Activated CD4-positive, alpha-beta memory T cell treated with anti-CD3 and anti-CD28 coated beads for 36 hours (primary cell): ENCODE measurements at regions not wholly inside any gene's neighbourhood (a gene's known extent, or its start where the extent isn't known, plus 50 kb on each side); places are given as distances from the start of the nearest gene placed in this dataset.

Experiments used
- CTCF ChIA-PET: fragments of 350-600 bp; sonication (Branson Sonifier 250); formaldehyde crosslinking; loops from one replicate; lab custom pipeline; 2021; ENCODE audit warnings: antibody characterized with exemption, inconsistent platforms; lab: Charles Lee
- POLR2A ChIA-PET: fragments of 350-600 bp; sonication (Branson Sonifier 250); formaldehyde crosslinking; loops from one replicate; lab custom pipeline; 2021; ENCODE audit warnings: antibody characterized with exemption; lab: Charles Lee
- DNase-seq: peaks from one replicate; pipeline ENCODE4 v3.0.0-alpha.2; 2020
- H3K27ac Mint-ChIP-seq: one replicate; pipeline ENCODE4 v1.8.0; 2021; ENCODE audit warnings: mixed read lengths
- H3K27me3 Mint-ChIP-seq: one replicate; pipeline ENCODE4 v1.8.0; 2021; ENCODE audit warnings: mixed read lengths
- H3K36me3 Mint-ChIP-seq: one replicate; pipeline ENCODE4 v1.8.0; 2021; ENCODE audit warnings: mixed read lengths
- H3K4me1 Mint-ChIP-seq: one replicate; pipeline ENCODE4 v1.8.0; 2021; ENCODE audit warnings: low read depth, mixed read lengths
- H3K4me3 Mint-ChIP-seq: one replicate; pipeline ENCODE4 v1.8.0; 2021; ENCODE audit warnings: mild to moderate bottlenecking, mixed read lengths
- H3K9me3 Mint-ChIP-seq: one replicate; pipeline ENCODE4 v1.8.0; 2021; ENCODE audit warnings: mixed read lengths
- intact Hi-C: fragments of 100-400 bp; cut with micrococcal nuclease; formaldehyde crosslinking; loops from one replicate; pipeline ENCODE4 v1.15.1; 2023

DNA sequence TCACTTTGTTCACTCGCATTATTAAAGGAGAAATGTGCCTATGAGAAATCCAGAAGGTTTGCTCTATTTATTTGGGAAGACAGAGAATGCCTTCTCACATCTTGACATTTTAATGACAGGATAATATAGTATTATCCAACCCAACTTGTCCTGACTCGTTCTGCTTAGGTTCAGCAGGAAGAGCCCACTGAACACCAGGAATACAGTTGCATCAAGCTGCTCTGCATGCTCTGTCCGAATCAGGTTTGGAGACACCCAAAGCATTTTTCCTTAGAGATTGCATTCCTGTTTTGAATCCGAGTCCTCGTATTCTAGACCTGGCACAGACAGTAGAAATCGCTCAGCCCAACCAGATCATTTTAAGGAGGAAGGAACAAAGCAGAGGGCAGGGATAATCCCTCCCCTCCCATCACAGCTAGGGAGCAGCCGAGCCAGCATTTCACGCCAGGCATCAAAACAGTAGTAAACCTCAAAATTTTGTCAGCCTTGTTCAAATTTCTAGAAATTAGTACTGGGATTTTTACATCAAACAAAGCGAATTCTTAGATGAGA lies 837.4 kb upstream of the ID2 start:
- no peak for DNase-seq
- intact Hi-C loops, result loop anchor here (10.0 kb wide), 2 partner anchors 460 to 930 kb away; partner anchors contain the start of gene RNF144A
- H3K9me3 Mint-ChIP-seq, result peaks cover 5% of the 10 kb centered on the region
- H3K27me3 Mint-ChIP-seq, result peaks cover 6% of the 10 kb centered on the region
- H3K4me1 Mint-ChIP-seq, result peaks cover 36% of the 10 kb centered on the region
- CTCF ChIA-PET, result no interaction called here
- POLR2A ChIA-PET, result interaction anchor here (1.3 kb wide), 1 partner anchor 19 kb away, joined by 3 read pairs; no protein-coding TSS in a partner anchor
- no peak overlapping the region for H3K4me3 Mint-ChIP-seq
- H3K27ac Mint-ChIP-seq, result no peak overlapping the region
- H3K36me3 Mint-ChIP-seq, result peaks cover 3% of the 10 kb centered on the region

GRCh38 chr2:7845332-7845731 lies 836.5 kb upstream of the ID2 start:
- Mint-ChIP-seq H3K36me3 (peaks cover 3% of the 10 kb centered on the region), H3K4me1 (peaks cover 36% of the 10 kb centered on the region), H3K4me3 (no peak overlapping the region), H3K27me3 (peaks cover 7% of the 10 kb centered on the region), H3K9me3 (peaks cover 4% of the 10 kb centered on the region), H3K27ac (no peak overlapping the region)
- intact Hi-C loops, result loop anchor here (5.0 to 10.0 kb wide), 5 partner anchors 88 to 931 kb away; partner anchors contain the start of genes ID2 and RNF144A
- ChIA-PET POLR2A (interaction anchor here (1.3 kb wide), 1 partner anchor 20 kb away, joined by 3 read pairs; no protein-coding TSS in a partner anchor), CTCF (interaction anchor here (0.6 kb wide), 1 partner anchor 596 kb away, joined by 3 read pairs; no protein-coding TSS in a partner anchor)
- DNase-seq, result no peak

- H3K4me3 Mint-ChIP-seq, result no peak overlapping the region
- peaks cover 9% of the 10 kb centered on the region for H3K27me3 Mint-ChIP-seq
- intact Hi-C loops, result loop anchor here (5.0 to 10.0 kb wide), 5 partner anchors 89 to 932 kb away; partner anchors contain the start of genes ID2 and RNF144A
- no peak for DNase-seq
- ChIA-PET CTCF (interaction anchor here (1.0 kb wide), 1 partner anchor 21 kb away, joined by 4 read pairs; no protein-coding TSS in a partner anchor), POLR2A (interaction anchor here (0.6 to 2.5 kb wide), 3 partner anchors 21 to 900 kb away, joined by 4 to 18 read pairs (median 5); no protein-coding TSS in a partner anchor)
- peaks cover 2% of the 10 kb centered on the region for H3K9me3 Mint-ChIP-seq
- H3K27ac Mint-ChIP-seq, result no peak overlapping the region
- H3K4me1 Mint-ChIP-seq, result peaks cover 35% of the 10 kb centered on the region
- no peaks in the 10 kb centered on the region for H3K36me3 Mint-ChIP-seq
Observed at GRCh38 chr2:7846607-7847006, 835.2 kb upstream of the ID2 start.

- Mint-ChIP-seq H3K36me3 (no peaks in the 10 kb centered on the region), H3K27me3 (peaks cover 9% of the 10 kb centered on the region), H3K4me3 (no peak overlapping the region), H3K27ac (peak overlapping the region; percentile 75), H3K9me3 (peaks cover 2% of the 10 kb centered on the region), H3K4me1 (peaks cover 32% of the 10 kb centered on the region)
- POLR2A ChIA-PET, result interaction anchor here (0.6 to 2.5 kb wide), 6 partner anchors 21 to 901 kb away, joined by 3 to 18 read pairs (median 4); no protein-coding TSS in a partner anchor
- DNase-seq, result no peak
- CTCF ChIA-PET, result interaction anchor here (1.0 to 1.6 kb wide), 5 partner anchors 17 to 98 kb away, joined by 3 to 4 read pairs (median 3); no protein-coding TSS in a partner anchor
- intact Hi-C loops, result loop anchor here (5.0 to 10.0 kb wide), 5 partner anchors 90 to 933 kb away; partner anchors contain the start of genes ID2 and RNF144A
Observed at GRCh38 chr2:7847321-7847720, 834.5 kb upstream of the ID2 start.

DNA sequence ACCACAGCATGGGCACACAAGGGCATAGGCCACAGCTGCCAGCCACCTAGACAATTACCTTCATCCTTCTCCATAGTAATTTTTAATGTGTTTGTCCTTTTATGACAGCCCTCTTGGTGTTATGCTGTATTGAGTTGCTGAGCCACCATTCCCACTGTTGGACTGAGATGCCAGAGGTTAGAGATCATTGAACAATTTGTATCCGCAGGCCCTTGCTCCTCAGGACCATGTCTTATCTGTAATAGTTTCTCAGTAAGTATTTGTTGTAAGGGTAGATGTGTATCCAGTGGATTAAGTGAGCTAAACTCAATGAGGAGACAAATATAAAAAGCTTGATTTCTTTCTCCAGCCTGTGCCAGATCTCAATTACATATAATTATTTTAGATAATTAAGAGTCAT lies 832.8 kb upstream of the ID2 start:
- H3K4me1 Mint-ChIP-seq, result peaks cover 29% of the 10 kb centered on the region
- intact Hi-C loops, result loop anchor here (2.0 to 10.0 kb wide), 6 partner anchors 92 to 934 kb away; partner anchors contain the start of genes ID2 and RNF144A
- no peak overlapping the region for H3K4me3 Mint-ChIP-seq
- ChIA-PET CTCF (no interaction called here), POLR2A (no interaction called here)
- H3K9me3 Mint-ChIP-seq, result no peaks in the 10 kb centered on the region
- H3K27me3 Mint-ChIP-seq, result peaks cover 10% of the 10 kb centered on the region
- no peaks in the 10 kb centered on the region for H3K36me3 Mint-ChIP-seq
- DNase-seq, result no peak
- peak overlapping the region; percentile 84 for H3K27ac Mint-ChIP-seq

- CTCF ChIA-PET, result no interaction called here
- no peaks in the 10 kb centered on the region for H3K36me3 Mint-ChIP-seq
- no peak for DNase-seq
Observed at GRCh38 chr2:7849531-7849930, 832.3 kb upstream of the ID2 start.

DNA sequence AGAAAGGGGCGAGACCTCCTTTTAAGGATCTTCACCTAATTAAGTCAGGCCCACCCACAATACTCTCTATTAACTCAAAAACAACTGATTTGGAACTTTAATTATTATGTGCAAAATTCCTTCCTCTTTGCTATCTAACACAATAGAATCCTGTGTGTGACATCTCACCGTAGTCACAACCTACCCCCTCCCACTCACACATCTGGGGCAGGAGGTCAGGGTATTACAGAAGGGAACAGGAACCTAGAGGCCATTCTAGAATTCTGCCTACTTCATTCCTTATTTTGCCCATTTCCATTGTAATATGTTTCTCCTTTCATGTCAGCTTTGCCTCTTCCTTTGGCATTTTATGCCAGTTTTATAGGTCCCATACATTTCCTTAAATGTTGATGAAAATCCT lies 829.3 kb upstream of the ID2 start:
- POLR2A ChIA-PET, result no interaction called here
- no peaks in the 10 kb centered on the region for H3K9me3 Mint-ChIP-seq
- intact Hi-C loops, result loop anchor here (10.0 kb wide), 1 partner anchor 648 kb away; no protein-coding TSS in a partner anchor
- H3K27me3 Mint-ChIP-seq, result peaks cover 7% of the 10 kb centered on the region
- DNase-seq, result no peak
- no peak overlapping the region for H3K4me3 Mint-ChIP-seq
- no peaks in the 10 kb centered on the region for H3K36me3 Mint-ChIP-seq
- CTCF ChIA-PET, result no interaction called here
- peaks cover 16% of the 10 kb centered on the region for H3K4me1 Mint-ChIP-seq
- H3K27ac Mint-ChIP-seq, result no peak overlapping the region

More at GRCh38 chr2:7849531-7849930, 832.3 kb upstream of the ID2 start:
- Mint-ChIP-seq H3K9me3 (no peaks in the 10 kb centered on the region), H3K27ac (no peak overlapping the region), H3K4me3 (no peak overlapping the region), H3K27me3 (peaks cover 8% of the 10 kb centered on the region), H3K4me1 (peaks cover 27% of the 10 kb centered on the region)
- POLR2A ChIA-PET, result no interaction called here
- intact Hi-C loops, result loop anchor here (2.0 to 10.0 kb wide), 6 partner anchors 92 to 935 kb away; partner anchors contain the start of genes ID2 and RNF144A

- H3K4me1 Mint-ChIP-seq, result peaks cover 8% of the 10 kb centered on the region
- no peak overlapping the region for H3K4me3 Mint-ChIP-seq
- DNase-seq, result no peak
- ChIA-PET POLR2A (interaction anchor here (0.7 kb wide), 1 partner anchor 44 kb away, joined by 3 read pairs; no protein-coding TSS in a partner anchor), CTCF (no interaction called here)
- H3K27ac Mint-ChIP-seq, result no peak overlapping the region
- H3K27me3 Mint-ChIP-seq, result peaks cover 3% of the 10 kb centered on the region
- H3K9me3 Mint-ChIP-seq, result no peaks in the 10 kb centered on the region
- no peaks in the 10 kb centered on the region for H3K36me3 Mint-ChIP-seq
- intact Hi-C loops, result loop anchor here (1.0 to 10.0 kb wide), 2 partner anchors 10 to 653 kb away; no protein-coding TSS in a partner anchor
Observed at GRCh38 chr2:7857904-7858303, 824.0 kb upstream of the ID2 start.

DNA sequence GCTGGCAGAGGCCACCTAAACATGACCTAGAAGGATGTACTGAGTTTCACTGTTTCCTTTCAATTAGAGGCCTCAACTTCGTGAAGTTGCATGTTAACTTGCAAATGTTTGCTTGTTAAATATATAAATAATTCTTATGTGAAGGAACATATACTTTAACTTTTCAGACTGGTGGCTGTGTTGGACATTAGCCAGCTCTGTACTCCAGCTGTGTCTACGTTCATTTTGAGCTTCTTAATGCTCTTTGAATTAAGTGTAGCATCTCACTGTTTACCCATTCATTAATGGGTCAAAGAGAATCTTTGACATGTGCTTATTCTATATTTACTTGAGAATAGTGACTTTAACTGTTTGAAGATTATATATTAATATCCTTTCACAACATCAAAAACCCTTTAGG lies 823.2 kb upstream of the ID2 start:
- CTCF ChIA-PET, result no interaction called here

DNA sequence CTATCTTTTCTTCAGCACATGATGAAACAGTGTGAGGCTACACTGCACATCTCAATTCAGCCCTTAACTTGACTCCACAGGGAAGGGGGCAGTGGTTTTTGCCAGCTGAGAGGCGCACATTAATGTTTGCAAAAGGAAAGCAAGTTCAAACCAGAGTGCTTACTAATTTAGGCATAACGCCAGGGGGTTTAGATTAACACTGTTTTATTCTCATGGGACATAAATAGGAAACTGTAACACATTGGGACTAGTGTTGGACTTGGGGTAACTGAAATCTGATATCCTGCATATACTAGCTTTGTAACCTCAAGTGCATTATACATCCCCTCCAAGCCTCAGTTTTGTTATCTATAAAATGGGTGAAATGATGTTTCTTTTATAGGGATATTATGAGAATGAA lies 821.2 kb upstream of the ID2 start:
- no peaks in the 10 kb centered on the region for H3K27me3 Mint-ChIP-seq
- ChIA-PET POLR2A (no interaction called here), CTCF (no interaction called here)
- DNase-seq, result no peak
- no peak overlapping the region for H3K27ac Mint-ChIP-seq
- H3K4me3 Mint-ChIP-seq, result no peak overlapping the region
- no peaks in the 10 kb centered on the region for H3K9me3 Mint-ChIP-seq
- H3K36me3 Mint-ChIP-seq, result no peaks in the 10 kb centered on the region
- peaks cover 8% of the 10 kb centered on the region for H3K4me1 Mint-ChIP-seq
- intact Hi-C loops, result no loop called here

More for the DNA sequence above, 823.2 kb upstream of the ID2 start:
- intact Hi-C loops, result loop anchor here (1.0 to 10.0 kb wide), 2 partner anchors 10 to 654 kb away; no protein-coding TSS in a partner anchor
- POLR2A ChIA-PET, result interaction anchor here (0.7 kb wide), 1 partner anchor 45 kb away, joined by 3 read pairs; no protein-coding TSS in a partner anchor
- Mint-ChIP-seq H3K27me3 (peaks cover 2% of the 10 kb centered on the region), H3K4me3 (no peak overlapping the region), H3K4me1 (peaks cover 8% of the 10 kb centered on the region), H3K36me3 (no peaks in the 10 kb centered on the region), H3K27ac (no peak overlapping the region), H3K9me3 (no peaks in the 10 kb centered on the region)
- DNase-seq, result no peak

- POLR2A ChIA-PET, result no interaction called here
- H3K9me3 Mint-ChIP-seq, result no peaks in the 10 kb centered on the region
- intact Hi-C loops, result no loop called here
- CTCF ChIA-PET, result no interaction called here
- peaks cover 8% of the 10 kb centered on the region for H3K4me1 Mint-ChIP-seq
- no peaks in the 10 kb centered on the region for H3K27me3 Mint-ChIP-seq
- H3K4me3 Mint-ChIP-seq, result no peak overlapping the region
- no peak for DNase-seq
- no peaks in the 10 kb centered on the region for H3K36me3 Mint-ChIP-seq
- no peak overlapping the region for H3K27ac Mint-ChIP-seq
Observed at GRCh38 chr2:7861910-7862702, 819.8 kb upstream of the ID2 start.
